GM23338 (cell line): ENCODE measurements at regions not wholly inside any gene's neighbourhood (a gene's known extent, or its start where the extent isn't known, plus 50 kb on each side); places are given as distances from the start of the nearest gene placed in this dataset.

Source experiments
- ATAC-seq: fragments of 200-7000 bp; cut with Tn5 transposase; 3 replicates; pipeline ENCODE4 v1.9.1; 2020
- DNase-seq: peaks from one replicate; pipeline ENCODE4 v3.0.0-alpha.2; 2015; ENCODE audit warnings: low spot score
- H2AFZ ChIP-seq: fragments of 200-600 bp; sonication (generic); 2 replicates; pipeline ENCODE4 v1.8.0; 2016; ENCODE audit warnings: antibody characterized with exemption, mild to moderate bottlenecking, moderate library complexity
- H3F3A ChIP-seq: fragments of 200-600 bp; sonication (generic); replicated peaks from 2 replicates; pipeline ENCODE4 v1.8.0; 2017; ENCODE audit warnings: antibody characterized with exemption, mixed run types, low read depth
- H3K27ac ChIP-seq: fragments of 200-600 bp; sonication (generic); 2 replicates; pipeline ENCODE4 v1.6.1; 2016; ENCODE audit warnings: low read depth
- H3K27me3 ChIP-seq: fragments of 200-600 bp; sonication (generic); 2 replicates; pipeline ENCODE4 v1.8.0; 2016; ENCODE audit warnings: mild to moderate bottlenecking, mixed run types, moderate library complexity; ENCODE audit not compliant: insufficient read depth
- H3K36me3 ChIP-seq: fragments of 200-600 bp; sonication (generic); 2 replicates; pipeline ENCODE4 v1.8.0; 2016; ENCODE audit warnings: mild to moderate bottlenecking; ENCODE audit not compliant: insufficient read depth
- H3K4me1 ChIP-seq: fragments of 200-600 bp; sonication (generic); 2 replicates; pipeline ENCODE4 v1.8.0; 2016; ENCODE audit warnings: mild to moderate bottlenecking, moderate library complexity; ENCODE audit not compliant: insufficient read depth
- H3K4me2 ChIP-seq: fragments of 200-600 bp; sonication (generic); 2 replicates; pipeline ENCODE4 v1.7.1; 2017; ENCODE audit warnings: mixed run types
- H3K4me3 ChIP-seq: fragments of 200-600 bp; sonication (generic); 2 replicates; pipeline ENCODE4 v1.6.1; 2016; ENCODE audit warnings: mixed run types
- H3K79me2 ChIP-seq: fragments of 200-600 bp; sonication (generic); replicated peaks from 2 replicates; pipeline ENCODE4 v1.8.0; 2017; ENCODE audit warnings: mild to moderate bottlenecking; ENCODE audit not compliant: insufficient read depth
- H3K9me2 ChIP-seq: fragments of 200-600 bp; sonication (generic); 2 replicates; pipeline ENCODE4 v1.8.0; 2017; ENCODE audit not compliant: insufficient read depth
- H4K20me1 ChIP-seq: fragments of 200-600 bp; sonication (generic); replicated peaks from 2 replicates; pipeline ENCODE4 v1.8.0; 2017; ENCODE audit warnings: mild to moderate bottlenecking; ENCODE audit not compliant: insufficient read depth
- H3K27ac Mint-ChIP-seq: 2 replicates; pipeline ENCODE4 v1.8.0; 2020; ENCODE audit warnings: inconsistent platforms, mild to moderate bottlenecking, moderate library complexity, mixed read lengths
- H3K27me3 Mint-ChIP-seq: 3 replicates; pipeline ENCODE4 v1.8.0; 2022; ENCODE audit warnings: low read depth, mild to moderate bottlenecking, moderate library complexity, mixed read lengths, inconsistent platforms; ENCODE audit not compliant: insufficient read depth, poor library complexity
- H3K36me3 Mint-ChIP-seq: 3 replicates; pipeline ENCODE4 v1.8.0; 2021; ENCODE audit warnings: low read depth, mild to moderate bottlenecking, inconsistent platforms, moderate library complexity, mixed read lengths
- H3K4me1 Mint-ChIP-seq: 3 replicates; pipeline ENCODE4 v1.8.0; 2020; ENCODE audit warnings: mild to moderate bottlenecking, inconsistent platforms, mixed read lengths
- H3K4me3 Mint-ChIP-seq: 3 replicates; pipeline ENCODE4 v1.8.0; 2021; ENCODE audit warnings: moderate library complexity, mild to moderate bottlenecking, inconsistent platforms, mixed read lengths
- H3K9me3 Mint-ChIP-seq: 3 replicates; pipeline ENCODE4 v1.8.0; 2020; ENCODE audit warnings: moderate library complexity, mild to moderate bottlenecking, inconsistent platforms, mixed read lengths
- EZH2 ChIP-seq: fragments of 200-600 bp; sonication (generic); IDR thresholded peaks from one replicate; pipeline ENCODE4 v1.8.0; 2017; ENCODE audit warnings: antibody characterized with exemption, mild to moderate bottlenecking, low read depth; ENCODE audit not compliant: unreplicated experiment
- EZH2phosphoT487 ChIP-seq: fragments of 200-600 bp; sonication (generic); IDR thresholded peaks from one replicate; pipeline ENCODE4 v1.8.1; 2018; ENCODE audit warnings: antibody characterized with exemption; ENCODE audit not compliant: unreplicated experiment
- JUNB ChIP-seq: IDR thresholded peaks from one replicate; pipeline ENCODE4 v1.6.1; 2016; ENCODE audit warnings: antibody characterized with exemption; ENCODE audit not compliant: unreplicated experiment
- NANOG ChIP-seq: IDR thresholded peaks from 2 replicates; pipeline ENCODE4 v1.6.1; 2016; ENCODE audit warnings: antibody characterized with exemption, borderline replicate concordance
- STAT1 ChIP-seq: IDR thresholded peaks from one replicate; pipeline ENCODE4 v1.6.1; 2016; ENCODE audit warnings: antibody characterized with exemption; ENCODE audit not compliant: unreplicated experiment
- ZNF114 ChIP-seq: fragments of 250-450 bp; sonication (Bioruptor Pico); IDR thresholded peaks from 2 replicates; pipeline ENCODE4 v1.5.0; 2020; ENCODE audit warnings: mild to moderate bottlenecking, moderate library complexity
- ZNF331 ChIP-seq: fragments of 250-450 bp; sonication (Bioruptor Pico); IDR thresholded peaks from 2 replicates; pipeline ENCODE4 v1.5.0; 2020; ENCODE audit warnings: low read depth, mild to moderate bottlenecking, moderate library complexity
- TF ChIP-seq, protein P1 (sequence below): fragments of 250-450 bp; sonication (Bioruptor Pico); IDR thresholded peaks from 2 replicates; pipeline ENCODE4 v1.5.0; 2020; ENCODE audit warnings: mild to moderate bottlenecking, moderate library complexity
- TF ChIP-seq, protein P2 (sequence below), 2 experiments: fragments of 200-600 bp in 1 of 2; sonication (generic) in 1 of 2; conservative IDR thresholded peaks; 2 replicates each; pipeline versions ENCODE4 v1.5.1 to v1.6.1; 2016 to 2017; ENCODE audit warnings: antibody characterized with exemption in 2 of 2, low read depth in 2 of 2, mild to moderate bottlenecking in 2 of 2, moderate library complexity in 1 of 2
- TF ChIP-seq, protein P3 (sequence below): IDR thresholded peaks from one replicate; pipeline ENCODE4 v1.6.1; 2018; ENCODE audit warnings: antibody characterized with exemption; ENCODE audit not compliant: unreplicated experiment
- TF ChIP-seq, protein P4 (sequence below): IDR thresholded peaks from 2 replicates; pipeline ENCODE4 v1.6.1; 2016; ENCODE audit warnings: antibody characterized with exemption

DNA sequence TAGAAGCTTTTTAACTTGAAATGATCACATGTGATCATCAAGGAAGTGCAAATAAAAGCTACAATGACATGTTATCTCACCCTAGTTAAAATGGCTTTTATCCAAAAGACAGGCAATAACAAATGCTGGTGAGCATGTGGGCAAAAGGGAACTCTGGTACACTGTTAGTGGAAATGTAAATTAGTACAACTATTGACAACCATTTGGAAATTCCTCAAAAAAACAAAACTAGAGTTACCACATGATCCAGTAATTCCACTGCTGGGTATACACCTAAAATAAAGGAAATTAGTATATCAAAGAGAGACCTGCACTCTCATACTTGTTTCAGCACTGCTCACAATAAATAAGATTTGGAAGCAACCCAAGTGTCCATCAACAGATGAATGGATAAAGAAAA lies 108.7 kb downstream of the HTR1B start:
- Histone ChIP-seq H3K4me1 (no peaks in the 10 kb centered on the region), H2AFZ (no peak overlapping the region), H3K9me2 (no peaks in the 10 kb centered on the region), H4K20me1 (no peaks in the 10 kb centered on the region), H3K36me3 (no peaks in the 10 kb centered on the region), H3F3A (no peaks in the 10 kb centered on the region), H3K4me3 (no peak overlapping the region), H3K4me2 (no peak overlapping the region), H3K79me2 (no peaks in the 10 kb centered on the region), H3K27ac (no peak overlapping the region), H3K27me3 (no peaks in the 10 kb centered on the region)
- Mint-ChIP-seq H3K27ac (no peak overlapping the region), H3K9me3 (no peaks in the 10 kb centered on the region), H3K4me3 (no peak overlapping the region), H3K36me3 (no peaks in the 10 kb centered on the region), H3K4me1 (no peaks in the 10 kb centered on the region), H3K27me3 (no peaks in the 10 kb centered on the region)
- no peak for ATAC-seq
- no peak for DNase-seq
- TF ChIP-seq NANOG: no peak

DNA sequence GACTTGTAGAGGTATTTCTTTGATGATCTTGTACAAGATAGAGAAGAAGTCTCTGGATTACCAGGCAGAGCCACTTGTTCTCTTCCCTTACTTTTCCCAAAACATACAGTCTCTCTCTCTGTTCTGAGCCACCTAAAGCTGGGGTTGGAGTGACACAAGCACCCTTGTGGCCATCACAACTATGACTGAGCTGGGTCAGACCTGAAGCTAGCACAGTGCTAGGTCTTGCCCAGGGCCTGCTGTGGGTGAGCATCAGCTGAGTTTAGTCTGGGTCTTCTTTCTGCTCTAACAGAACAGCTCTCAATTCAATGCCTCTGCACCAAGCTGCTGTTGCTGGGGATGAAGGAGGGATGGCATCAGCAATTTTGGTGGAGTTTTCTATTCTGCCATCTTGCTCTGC lies 110.2 kb downstream of the HTR1B start:
- no peak overlapping the region for H3K27ac ChIP-seq
- H3F3A ChIP-seq: no peaks in the 10 kb centered on the region
- H3K4me2 ChIP-seq: no peak overlapping the region
- H3K4me1 ChIP-seq: no peaks in the 10 kb centered on the region
- no peaks in the 10 kb centered on the region for H3K27me3 ChIP-seq
- no peak overlapping the region for H3K4me3 ChIP-seq
- DNase-seq: no peak
- H3K36me3 Mint-ChIP-seq: no peaks in the 10 kb centered on the region
- H3K9me2 ChIP-seq: no peaks in the 10 kb centered on the region
- H3K9me3 Mint-ChIP-seq: no peaks in the 10 kb centered on the region
- H3K27ac Mint-ChIP-seq: no peak overlapping the region
- H2AFZ ChIP-seq: no peak overlapping the region
- H4K20me1 ChIP-seq: no peaks in the 10 kb centered on the region
- ATAC-seq: no peak
- no peaks in the 10 kb centered on the region for H3K4me1 Mint-ChIP-seq
- H3K4me3 Mint-ChIP-seq: no peak overlapping the region
- H3K79me2 ChIP-seq: no peaks in the 10 kb centered on the region
- no peaks in the 10 kb centered on the region for H3K36me3 ChIP-seq
- H3K27me3 Mint-ChIP-seq: no peaks in the 10 kb centered on the region
- TF ChIP-seq EZH2 (no peak), EZH2phosphoT487 (no peak), STAT1 (no peak), JUNB (no peak), ZNF114 (CRISPR knock-in tag) (no peak), ZNF331 (CRISPR knock-in tag) (no peak)
- TF ChIP-seq, protein P1, sequence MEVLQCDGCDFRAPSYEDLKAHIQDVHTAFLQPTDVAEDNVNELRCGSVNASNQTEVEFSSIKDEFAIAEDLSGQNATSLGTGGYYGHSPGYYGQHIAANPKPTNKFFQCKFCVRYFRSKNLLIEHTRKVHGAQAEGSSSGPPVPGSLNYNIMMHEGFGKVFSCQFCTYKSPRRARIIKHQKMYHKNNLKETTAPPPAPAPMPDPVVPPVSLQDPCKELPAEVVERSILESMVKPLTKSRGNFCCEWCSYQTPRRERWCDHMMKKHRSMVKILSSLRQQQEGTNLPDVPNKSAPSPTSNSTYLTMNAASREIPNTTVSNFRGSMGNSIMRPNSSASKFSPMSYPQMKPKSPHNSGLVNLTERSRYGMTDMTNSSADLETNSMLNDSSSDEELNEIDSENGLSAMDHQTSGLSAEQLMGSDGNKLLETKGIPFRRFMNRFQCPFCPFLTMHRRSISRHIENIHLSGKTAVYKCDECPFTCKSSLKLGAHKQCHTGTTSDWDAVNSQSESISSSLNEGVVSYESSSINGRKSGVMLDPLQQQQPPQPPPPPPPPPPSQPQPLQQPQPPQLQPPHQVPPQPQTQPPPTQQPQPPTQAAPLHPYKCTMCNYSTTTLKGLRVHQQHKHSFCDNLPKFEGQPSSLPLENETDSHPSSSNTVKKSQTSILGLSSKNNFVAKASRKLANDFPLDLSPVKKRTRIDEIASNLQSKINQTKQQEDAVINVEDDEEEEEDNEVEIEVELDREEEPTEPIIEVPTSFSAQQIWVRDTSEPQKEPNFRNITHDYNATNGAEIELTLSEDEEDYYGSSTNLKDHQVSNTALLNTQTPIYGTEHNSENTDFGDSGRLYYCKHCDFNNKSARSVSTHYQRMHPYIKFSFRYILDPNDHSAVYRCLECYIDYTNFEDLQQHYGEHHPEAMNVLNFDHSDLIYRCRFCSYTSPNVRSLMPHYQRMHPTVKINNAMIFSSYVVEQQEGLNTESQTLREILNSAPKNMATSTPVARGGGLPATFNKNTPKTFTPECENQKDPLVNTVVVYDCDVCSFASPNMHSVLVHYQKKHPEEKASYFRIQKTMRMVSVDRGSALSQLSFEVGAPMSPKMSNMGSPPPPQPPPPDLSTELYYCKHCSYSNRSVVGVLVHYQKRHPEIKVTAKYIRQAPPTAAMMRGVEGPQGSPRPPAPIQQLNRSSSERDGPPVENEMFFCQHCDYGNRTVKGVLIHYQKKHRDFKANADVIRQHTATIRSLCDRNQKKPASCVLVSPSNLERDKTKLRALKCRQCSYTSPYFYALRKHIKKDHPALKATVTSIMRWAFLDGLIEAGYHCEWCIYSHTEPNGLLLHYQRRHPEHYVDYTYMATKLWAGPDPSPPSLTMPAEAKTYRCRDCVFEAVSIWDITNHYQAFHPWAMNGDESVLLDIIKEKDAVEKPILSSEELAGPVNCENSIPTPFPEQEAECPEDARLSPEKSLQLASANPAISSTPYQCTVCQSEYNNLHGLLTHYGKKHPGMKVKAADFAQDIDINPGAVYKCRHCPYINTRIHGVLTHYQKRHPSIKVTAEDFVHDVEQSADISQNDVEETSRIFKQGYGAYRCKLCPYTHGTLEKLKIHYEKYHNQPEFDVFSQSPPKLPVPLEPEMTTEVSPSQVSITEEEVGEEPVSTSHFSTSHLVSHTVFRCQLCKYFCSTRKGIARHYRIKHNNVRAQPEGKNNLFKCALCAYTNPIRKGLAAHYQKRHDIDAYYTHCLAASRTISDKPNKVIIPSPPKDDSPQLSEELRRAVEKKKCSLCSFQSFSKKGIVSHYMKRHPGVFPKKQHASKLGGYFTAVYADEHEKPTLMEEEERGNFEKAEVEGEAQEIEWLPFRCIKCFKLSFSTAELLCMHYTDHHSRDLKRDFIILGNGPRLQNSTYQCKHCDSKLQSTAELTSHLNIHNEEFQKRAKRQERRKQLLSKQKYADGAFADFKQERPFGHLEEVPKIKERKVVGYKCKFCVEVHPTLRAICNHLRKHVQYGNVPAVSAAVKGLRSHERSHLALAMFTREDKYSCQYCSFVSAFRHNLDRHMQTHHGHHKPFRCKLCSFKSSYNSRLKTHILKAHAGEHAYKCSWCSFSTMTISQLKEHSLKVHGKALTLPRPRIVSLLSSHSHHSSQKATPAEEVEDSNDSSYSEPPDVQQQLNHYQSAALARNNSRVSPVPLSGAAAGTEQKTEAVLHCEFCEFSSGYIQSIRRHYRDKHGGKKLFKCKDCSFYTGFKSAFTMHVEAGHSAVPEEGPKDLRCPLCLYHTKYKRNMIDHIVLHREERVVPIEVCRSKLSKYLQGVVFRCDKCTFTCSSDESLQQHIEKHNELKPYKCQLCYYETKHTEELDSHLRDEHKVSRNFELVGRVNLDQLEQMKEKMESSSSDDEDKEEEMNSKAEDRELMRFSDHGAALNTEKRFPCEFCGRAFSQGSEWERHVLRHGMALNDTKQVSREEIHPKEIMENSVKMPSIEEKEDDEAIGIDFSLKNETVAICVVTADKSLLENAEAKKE (CRISPR knock-in tag): no peak
- TF ChIP-seq, protein P2, sequence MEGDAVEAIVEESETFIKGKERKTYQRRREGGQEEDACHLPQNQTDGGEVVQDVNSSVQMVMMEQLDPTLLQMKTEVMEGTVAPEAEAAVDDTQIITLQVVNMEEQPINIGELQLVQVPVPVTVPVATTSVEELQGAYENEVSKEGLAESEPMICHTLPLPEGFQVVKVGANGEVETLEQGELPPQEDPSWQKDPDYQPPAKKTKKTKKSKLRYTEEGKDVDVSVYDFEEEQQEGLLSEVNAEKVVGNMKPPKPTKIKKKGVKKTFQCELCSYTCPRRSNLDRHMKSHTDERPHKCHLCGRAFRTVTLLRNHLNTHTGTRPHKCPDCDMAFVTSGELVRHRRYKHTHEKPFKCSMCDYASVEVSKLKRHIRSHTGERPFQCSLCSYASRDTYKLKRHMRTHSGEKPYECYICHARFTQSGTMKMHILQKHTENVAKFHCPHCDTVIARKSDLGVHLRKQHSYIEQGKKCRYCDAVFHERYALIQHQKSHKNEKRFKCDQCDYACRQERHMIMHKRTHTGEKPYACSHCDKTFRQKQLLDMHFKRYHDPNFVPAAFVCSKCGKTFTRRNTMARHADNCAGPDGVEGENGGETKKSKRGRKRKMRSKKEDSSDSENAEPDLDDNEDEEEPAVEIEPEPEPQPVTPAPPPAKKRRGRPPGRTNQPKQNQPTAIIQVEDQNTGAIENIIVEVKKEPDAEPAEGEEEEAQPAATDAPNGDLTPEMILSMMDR (conservative IDR thresholded peaks at IDR 0.05; ENCODE audit: low read depth in 2 of 2): no peak
- TF ChIP-seq, protein P3, sequence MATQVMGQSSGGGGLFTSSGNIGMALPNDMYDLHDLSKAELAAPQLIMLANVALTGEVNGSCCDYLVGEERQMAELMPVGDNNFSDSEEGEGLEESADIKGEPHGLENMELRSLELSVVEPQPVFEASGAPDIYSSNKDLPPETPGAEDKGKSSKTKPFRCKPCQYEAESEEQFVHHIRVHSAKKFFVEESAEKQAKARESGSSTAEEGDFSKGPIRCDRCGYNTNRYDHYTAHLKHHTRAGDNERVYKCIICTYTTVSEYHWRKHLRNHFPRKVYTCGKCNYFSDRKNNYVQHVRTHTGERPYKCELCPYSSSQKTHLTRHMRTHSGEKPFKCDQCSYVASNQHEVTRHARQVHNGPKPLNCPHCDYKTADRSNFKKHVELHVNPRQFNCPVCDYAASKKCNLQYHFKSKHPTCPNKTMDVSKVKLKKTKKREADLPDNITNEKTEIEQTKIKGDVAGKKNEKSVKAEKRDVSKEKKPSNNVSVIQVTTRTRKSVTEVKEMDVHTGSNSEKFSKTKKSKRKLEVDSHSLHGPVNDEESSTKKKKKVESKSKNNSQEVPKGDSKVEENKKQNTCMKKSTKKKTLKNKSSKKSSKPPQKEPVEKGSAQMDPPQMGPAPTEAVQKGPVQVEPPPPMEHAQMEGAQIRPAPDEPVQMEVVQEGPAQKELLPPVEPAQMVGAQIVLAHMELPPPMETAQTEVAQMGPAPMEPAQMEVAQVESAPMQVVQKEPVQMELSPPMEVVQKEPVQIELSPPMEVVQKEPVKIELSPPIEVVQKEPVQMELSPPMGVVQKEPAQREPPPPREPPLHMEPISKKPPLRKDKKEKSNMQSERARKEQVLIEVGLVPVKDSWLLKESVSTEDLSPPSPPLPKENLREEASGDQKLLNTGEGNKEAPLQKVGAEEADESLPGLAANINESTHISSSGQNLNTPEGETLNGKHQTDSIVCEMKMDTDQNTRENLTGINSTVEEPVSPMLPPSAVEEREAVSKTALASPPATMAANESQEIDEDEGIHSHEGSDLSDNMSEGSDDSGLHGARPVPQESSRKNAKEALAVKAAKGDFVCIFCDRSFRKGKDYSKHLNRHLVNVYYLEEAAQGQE: no peak
- TF ChIP-seq, protein P4, sequence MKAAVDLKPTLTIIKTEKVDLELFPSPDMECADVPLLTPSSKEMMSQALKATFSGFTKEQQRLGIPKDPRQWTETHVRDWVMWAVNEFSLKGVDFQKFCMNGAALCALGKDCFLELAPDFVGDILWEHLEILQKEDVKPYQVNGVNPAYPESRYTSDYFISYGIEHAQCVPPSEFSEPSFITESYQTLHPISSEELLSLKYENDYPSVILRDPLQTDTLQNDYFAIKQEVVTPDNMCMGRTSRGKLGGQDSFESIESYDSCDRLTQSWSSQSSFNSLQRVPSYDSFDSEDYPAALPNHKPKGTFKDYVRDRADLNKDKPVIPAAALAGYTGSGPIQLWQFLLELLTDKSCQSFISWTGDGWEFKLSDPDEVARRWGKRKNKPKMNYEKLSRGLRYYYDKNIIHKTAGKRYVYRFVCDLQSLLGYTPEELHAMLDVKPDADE: no peak
